Sciatic nerve (tissue), 2 donors: ENCODE measurements at regions not wholly inside any gene's neighbourhood (a gene's known extent, or its start where the extent isn't known, plus 50 kb on each side); places are given as distances from the start of the nearest gene placed in this dataset.

Experiments
- ATAC-seq: fragments of 200-7000 bp; cut with Tn5 transposase; one replicate; pipeline ENCODE4 v1.9.1; 2020; ENCODE audit warnings: mild to moderate bottlenecking, moderate library complexity
- DNase-seq: peaks from one replicate; pipeline ENCODE4 v3.0.0-alpha.2; 2020; ENCODE audit warnings: low spot score
- intact Hi-C: fragments of 100-400 bp; cut with DNase I; formaldehyde crosslinking; loops from one replicate; pipeline ENCODE4 v1.14.2; 2022
- donor health status: DM: no; HTN: no; CAD: no.
- donor health status: DM: no; HTN: no; CAD: no.

DNA sequence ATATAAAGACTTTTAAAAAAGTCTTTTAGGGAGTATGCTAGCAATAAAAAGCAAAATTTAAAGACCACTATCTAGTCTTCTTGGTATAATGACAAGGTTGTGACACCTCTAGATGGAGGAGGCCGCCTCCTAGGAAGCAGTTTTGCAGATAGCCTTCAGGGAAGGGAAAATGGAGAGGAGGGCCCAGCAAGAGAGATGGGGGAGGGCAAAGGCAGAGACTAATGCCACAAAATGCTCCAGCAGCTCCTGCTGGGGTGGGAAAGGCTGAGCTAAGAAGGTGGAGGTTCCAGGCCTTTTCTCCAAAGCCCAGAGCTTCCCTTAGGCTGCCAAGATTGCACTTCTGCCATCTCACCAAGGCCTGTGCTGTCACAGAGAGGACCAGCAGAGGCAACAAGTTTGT lies 153.9 kb upstream of the THSD7B start:
- DNase-seq (no peak), ATAC-seq (no peak)
- intact Hi-C loops: no loop called here

DNA sequence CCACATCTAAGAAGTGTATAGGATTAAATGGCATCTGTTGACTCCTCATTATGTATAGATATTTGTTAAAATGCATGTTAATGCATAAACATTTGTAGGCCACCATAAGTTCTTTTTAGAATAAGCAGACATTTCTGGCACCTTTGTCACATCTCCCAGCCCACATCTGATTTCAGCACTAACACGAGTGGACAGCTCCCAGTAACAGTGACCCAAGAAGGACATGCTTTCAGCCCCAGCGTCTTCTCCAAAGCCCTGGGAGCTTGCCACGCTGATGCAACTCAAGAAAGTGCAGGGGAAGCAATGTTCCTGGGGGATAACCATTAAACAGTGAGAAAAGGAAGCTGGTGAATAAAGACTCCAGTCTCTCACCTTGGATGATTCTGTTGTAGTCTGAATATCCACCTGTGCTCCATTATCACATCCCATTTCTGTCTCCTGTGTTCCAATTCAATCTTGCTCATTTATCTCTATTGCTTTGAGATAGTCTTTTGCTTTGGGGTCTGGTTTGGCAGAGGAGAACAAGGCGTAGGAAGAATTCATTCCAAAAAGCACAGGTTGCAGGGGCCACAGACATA lies 182.6 kb upstream of the THSD7B start:
- ATAC-seq: no peak

GRCh38 chr2:136572335-136572734 lies 193.0 kb upstream of the THSD7B start:
- DNase-seq: no peak
- no peak for ATAC-seq
- intact Hi-C loops: no loop called here

More for the DNA sequence above, 182.6 kb upstream of the THSD7B start:
- DNase-seq: no peak
- intact Hi-C loops: no loop called here

GRCh38 chr2:136557203-136557602 lies 208.1 kb upstream of the THSD7B start:
- no peak for DNase-seq
- intact Hi-C loops: no loop called here
- ATAC-seq: no peak

- DNase-seq (no peak), ATAC-seq (no peak)
- intact Hi-C loops: no loop called here
Observed at GRCh38 chr2:136550181-136550580, 215.2 kb upstream of the THSD7B start.

DNA sequence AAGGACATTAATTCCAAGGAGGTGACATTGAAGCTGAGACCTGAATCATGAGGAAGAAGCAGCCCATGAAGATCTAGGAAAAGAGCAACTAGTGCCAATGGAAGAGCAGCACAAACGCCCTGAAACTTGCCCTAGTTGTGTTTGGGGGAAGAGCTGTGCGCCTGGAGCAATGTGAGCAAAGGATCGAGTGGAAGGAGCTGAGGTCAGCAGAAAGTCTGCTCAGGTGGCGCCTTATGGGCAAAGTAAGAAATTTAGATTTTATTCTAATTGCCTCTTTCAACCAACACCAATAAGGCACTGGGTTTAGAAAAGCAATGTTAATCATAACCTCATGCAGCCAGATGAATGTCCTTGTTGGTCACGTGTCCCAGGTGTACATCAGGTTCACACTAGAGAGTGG lies 226.0 kb upstream of the THSD7B start:
- ATAC-seq: no peak
- no peak for DNase-seq
- intact Hi-C loops: no loop called here

GRCh38 chr2:136538489-136538888 lies 226.9 kb upstream of the THSD7B start:
- no peak for DNase-seq
- ATAC-seq: no peak
- intact Hi-C loops: no loop called here

- DNase-seq: no peak
Observed at GRCh38 chr2:136534811-136535210, 230.5 kb upstream of the THSD7B start.

DNA sequence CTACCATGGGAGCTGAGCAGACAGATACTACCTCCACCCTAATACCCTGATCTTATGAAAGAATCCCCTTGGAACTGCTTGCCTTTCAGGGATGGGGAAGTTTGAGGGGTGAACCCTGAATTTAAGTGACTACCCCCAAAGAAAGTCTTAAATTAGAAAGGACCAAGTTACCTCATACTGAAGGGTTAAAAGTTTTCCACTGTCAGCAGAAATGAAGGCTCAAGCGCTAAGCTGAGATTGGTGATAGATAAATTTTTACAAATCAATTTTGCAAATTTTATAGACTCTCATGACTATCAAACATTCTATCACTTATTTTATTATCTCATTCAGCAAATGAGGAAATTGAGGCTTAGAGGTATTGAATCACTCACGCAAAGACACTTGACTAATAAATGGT lies 233.2 kb upstream of the THSD7B start:
- no peak for ATAC-seq
- no peak for DNase-seq
- intact Hi-C loops: no loop called here

More at GRCh38 chr2:136534811-136535210, 230.5 kb upstream of the THSD7B start:
- intact Hi-C loops: no loop called here
- no peak for ATAC-seq

- intact Hi-C loops: no loop called here
- DNase-seq: no peak
- ATAC-seq: no peak
Observed at GRCh38 chr2:136531731-136532130, 233.6 kb upstream of the THSD7B start.

GRCh38 chr2:136530146-136530545 lies 235.2 kb upstream of the THSD7B start:
- DNase-seq (no peak), ATAC-seq (no peak)
- intact Hi-C loops: no loop called here

DNA sequence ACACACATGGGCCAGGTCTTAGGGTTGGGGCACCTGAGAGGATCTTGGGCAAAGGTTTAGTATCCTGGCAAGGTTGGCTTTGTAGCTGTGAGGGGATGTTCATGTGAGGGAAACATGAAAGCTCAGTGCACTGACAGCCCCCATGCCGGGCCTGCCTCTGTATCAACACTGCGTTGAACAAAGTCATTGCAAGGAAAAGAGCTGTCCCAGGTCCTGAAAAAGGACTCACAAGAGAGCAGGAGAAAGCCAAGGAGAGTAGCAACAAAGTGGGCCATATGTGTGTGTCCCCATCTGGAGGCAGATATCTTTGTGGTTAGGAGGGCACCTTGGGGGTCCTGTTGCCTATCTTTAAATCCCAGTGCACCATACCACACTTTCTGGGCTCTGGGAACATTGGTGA lies 237.8 kb upstream of the THSD7B start:
- intact Hi-C loops: no loop called here

DNA sequence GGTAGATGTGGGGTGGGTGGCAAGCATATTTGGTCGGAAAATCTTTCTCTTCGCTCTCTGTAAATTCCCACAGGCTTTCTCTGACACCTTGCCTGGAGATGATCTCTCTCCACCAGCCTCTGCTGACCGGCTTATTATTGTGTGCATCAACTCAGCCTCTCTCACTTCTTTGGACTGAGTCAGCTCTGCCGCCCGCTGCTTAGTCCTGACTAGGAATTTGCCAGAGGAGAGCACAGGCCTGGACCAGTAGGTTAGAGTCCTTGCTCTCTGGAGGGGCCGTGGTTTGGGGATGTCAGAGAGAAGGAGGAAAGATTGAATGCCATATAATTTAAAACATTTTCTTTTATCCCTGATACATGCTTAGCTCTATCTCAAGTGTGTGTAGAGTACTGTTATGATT lies 242.6 kb upstream of the THSD7B start:
- ATAC-seq: no peak
- no peak for DNase-seq
- intact Hi-C loops: no loop called here

More for the DNA sequence above, 237.8 kb upstream of the THSD7B start:
- DNase-seq: no peak
- no peak for ATAC-seq

DNA sequence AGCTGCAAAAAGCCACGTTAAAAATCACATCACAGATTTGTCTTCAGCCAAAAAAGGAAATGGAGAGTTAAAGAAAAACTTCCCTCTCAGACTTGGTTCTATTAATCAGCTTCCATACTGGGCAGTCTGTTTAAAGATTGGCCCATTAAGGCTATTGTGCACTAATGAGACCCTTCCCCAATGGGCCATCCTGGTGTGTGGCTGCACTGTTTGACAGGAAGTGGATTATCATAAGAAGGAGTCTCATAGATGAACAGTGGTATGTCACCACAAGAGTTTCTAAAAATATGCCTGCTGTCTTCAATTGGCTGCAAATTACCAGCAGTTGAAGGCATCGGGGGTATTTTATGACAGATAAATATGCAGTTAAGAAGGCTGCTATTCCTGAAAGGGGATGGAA lies 247.6 kb upstream of the THSD7B start:
- ATAC-seq: no peak
- intact Hi-C loops: no loop called here

GRCh38 chr2:136510244-136510643 lies 255.1 kb upstream of the THSD7B start:
- ATAC-seq: no peak
- intact Hi-C loops: no loop called here
- no peak for DNase-seq

More for the DNA sequence above, 247.6 kb upstream of the THSD7B start:
- no peak for DNase-seq

- intact Hi-C loops: no loop called here
- DNase-seq: no peak
- ATAC-seq: no peak
Observed at GRCh38 chr2:136505462-136505861, 259.9 kb upstream of the THSD7B start.

- DNase-seq (no peak), ATAC-seq (no peak)
- intact Hi-C loops: no loop called here
Observed at GRCh38 chr2:136502660-136503059, 262.7 kb upstream of the THSD7B start.

DNA sequence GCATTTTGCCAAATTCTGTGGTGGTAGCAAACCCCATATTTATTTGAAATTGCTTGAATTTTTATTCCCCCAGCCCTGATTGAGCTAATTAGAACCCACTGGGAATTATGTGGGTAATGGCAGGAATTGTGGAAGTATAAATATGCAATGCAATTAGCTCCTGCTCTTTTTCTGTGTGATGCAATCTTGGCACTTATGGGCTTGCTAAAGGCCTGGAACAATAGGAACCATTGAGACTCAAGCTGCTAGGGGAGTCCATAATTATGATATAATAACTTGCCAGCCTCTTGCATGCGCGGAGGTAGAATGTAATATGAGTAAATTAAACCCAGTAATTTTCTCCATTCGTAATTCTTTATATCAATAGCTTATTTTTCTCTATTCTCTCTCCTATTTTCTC lies 267.6 kb upstream of the THSD7B start:
- ATAC-seq: no peak
- intact Hi-C loops: no loop called here

DNA sequence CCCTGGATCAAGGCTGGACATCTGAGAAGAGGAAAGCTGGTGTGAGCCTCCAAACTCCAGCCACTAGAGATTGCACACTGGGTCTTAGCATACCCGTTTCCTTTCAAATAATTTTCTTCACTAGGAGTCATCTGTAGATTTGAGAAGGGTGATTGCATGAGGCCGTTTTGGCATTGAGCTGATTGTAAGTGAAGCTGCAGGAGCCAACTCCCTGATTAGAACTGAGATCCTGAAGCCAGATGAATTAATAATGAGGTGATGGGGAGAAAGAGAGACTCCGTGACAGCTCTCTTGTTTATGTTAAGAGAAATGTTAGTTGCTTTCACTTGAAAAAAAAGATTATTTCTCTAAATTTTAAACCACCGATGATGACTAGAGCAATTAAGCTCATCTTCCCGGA lies 268.4 kb upstream of the THSD7B start:
- intact Hi-C loops: no loop called here
- DNase-seq: no peak
- ATAC-seq: no peak

More for the DNA sequence above, 267.6 kb upstream of the THSD7B start:
- no peak for DNase-seq

- intact Hi-C loops: no loop called here
- DNase-seq: no peak
- ATAC-seq: no peak
Observed at GRCh38 chr2:136495636-136496035, 269.7 kb upstream of the THSD7B start.

DNA sequence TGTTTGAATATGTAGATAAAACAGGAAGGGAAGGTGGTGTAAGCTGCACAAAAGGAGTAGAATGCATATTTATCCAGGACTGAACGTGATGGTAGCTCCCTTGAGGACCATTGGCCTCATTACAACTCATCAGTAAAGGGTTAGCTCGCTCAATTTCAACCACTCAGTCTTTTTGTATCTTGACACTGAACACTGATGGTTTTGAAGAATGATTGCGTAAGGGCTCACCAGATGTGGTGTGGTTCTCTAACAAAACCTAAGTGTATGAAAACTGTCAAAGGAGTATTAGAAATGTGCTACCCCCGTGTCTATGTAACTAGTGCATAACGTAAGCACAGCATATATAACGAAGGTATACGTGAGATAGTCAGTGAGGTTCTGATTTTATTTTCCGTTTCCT lies 272.4 kb upstream of the THSD7B start:
- DNase-seq: no peak
- intact Hi-C loops: no loop called here
- ATAC-seq: no peak

DNA sequence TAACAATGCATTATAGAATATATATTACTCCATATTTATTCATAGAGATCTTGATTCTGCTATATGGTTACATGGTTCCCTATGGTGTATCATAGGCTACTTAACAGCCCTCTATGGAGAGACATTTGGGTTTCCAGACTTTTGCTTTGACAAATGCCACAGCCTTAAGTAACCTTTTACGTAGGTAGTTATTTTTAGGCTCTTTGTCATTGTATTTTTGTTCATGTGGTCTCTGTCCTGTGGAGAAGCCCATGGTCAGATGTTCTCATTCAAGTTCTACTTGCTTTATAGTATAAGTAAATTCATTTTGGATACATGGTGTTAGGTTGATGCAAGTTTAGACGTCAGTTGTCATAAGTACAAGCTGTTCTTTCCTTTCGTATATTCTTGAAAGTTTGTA lies 275.2 kb upstream of the THSD7B start:
- no peak for DNase-seq
- no peak for ATAC-seq
- intact Hi-C loops: no loop called here
